ENCODE measurements at regions not wholly inside any gene's neighbourhood (a gene's known extent, or its start where the extent isn't known, plus 50 kb on each side); places are given as distances from the start of the nearest gene placed in this dataset.

DNA sequence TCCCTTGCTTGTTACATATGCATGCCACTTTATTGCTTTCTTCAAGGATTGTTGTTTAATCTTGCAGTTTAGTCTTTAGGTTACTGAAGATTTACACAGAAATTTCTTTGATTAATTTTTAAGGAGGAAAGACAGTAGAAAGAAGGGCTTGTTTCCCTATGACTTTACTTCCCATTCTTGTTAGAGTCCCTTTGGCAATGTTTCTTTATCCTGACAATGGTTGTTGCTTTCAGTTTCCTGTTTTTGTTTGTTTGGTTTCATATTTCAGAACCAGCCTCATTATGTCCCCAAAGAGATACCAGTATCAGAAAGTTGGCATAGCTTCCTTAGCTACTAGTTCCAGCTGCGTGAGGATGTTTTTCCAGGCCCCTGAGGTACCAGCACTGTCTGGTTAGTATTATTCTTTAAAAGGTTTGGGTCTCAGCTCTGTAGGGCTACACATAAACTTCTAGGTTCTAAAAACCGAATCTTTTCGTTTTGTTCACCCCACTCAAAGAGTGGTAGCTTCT, 61.3 kb upstream of the UNC5C start:
- WGBS, 2 donors: 43 to 70% methylated on average over 3 of the region's 3 CpGs
- no peak for ATAC-seq

DNA sequence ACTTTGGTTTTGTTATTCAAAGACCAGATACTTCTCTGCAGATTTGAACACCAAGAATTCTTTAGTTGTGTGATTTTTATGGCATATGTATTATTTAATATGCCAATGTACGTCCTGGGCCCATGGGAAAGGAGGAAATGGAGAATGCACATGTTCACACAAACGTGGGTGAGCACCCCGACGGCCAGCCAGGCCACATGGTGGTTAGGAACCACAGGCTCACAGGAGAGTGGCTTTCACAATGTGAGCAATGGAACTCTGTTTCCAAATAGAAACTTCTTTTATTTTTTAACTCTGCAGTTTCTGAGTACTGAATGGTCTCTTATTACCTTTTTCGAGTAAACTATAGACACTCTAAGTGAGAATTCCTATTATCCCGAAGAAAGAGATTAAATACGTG, 58.0 kb upstream of the UNC5C start:
- Histone ChIP-seq H3K27me3 (no peaks in the 10 kb centered on the region), H3K4me1 (no peaks in the 10 kb centered on the region), H3K4me3 (no peak overlapping the region), H3K27ac (no peak overlapping the region), H3K9me3 (no peaks in the 10 kb centered on the region), H3K36me3 (replicated peaks in 1 of 2; ENCODE audit: insufficient read depth in 1 of 2, low read depth in 2 of 2) (no peaks in the 10 kb centered on the region)
- ATAC-seq: no peak
- TF ChIP-seq POLR2A (IDR thresholded peaks at IDR 0.05): no peak
- TF ChIP-seq, protein P1, sequence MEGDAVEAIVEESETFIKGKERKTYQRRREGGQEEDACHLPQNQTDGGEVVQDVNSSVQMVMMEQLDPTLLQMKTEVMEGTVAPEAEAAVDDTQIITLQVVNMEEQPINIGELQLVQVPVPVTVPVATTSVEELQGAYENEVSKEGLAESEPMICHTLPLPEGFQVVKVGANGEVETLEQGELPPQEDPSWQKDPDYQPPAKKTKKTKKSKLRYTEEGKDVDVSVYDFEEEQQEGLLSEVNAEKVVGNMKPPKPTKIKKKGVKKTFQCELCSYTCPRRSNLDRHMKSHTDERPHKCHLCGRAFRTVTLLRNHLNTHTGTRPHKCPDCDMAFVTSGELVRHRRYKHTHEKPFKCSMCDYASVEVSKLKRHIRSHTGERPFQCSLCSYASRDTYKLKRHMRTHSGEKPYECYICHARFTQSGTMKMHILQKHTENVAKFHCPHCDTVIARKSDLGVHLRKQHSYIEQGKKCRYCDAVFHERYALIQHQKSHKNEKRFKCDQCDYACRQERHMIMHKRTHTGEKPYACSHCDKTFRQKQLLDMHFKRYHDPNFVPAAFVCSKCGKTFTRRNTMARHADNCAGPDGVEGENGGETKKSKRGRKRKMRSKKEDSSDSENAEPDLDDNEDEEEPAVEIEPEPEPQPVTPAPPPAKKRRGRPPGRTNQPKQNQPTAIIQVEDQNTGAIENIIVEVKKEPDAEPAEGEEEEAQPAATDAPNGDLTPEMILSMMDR (IDR thresholded peaks at IDR 0.05): no peak
- intact Hi-C loops (cut with DNase I): no loop called here
- no peak for DNase-seq
- 51 to 67% methylated on average over 7 of the region's 7 CpGs for WGBS, 2 donors

More for the DNA sequence above, 61.3 kb upstream of the UNC5C start:
- H3K4me1 ChIP-seq: no peaks in the 10 kb centered on the region
- no peaks in the 10 kb centered on the region for H3K36me3 ChIP-seq (replicated peaks in 1 of 2; ENCODE audit: insufficient read depth in 1 of 2, low read depth in 2 of 2)
- no peak for TF ChIP-seq POLR2A (IDR thresholded peaks at IDR 0.05)
- TF ChIP-seq, protein P1 (IDR thresholded peaks at IDR 0.05): no peak
- intact Hi-C loops (cut with DNase I): no loop called here
- no peak overlapping the region for H3K27ac ChIP-seq
- no peak overlapping the region for H3K4me3 ChIP-seq
- no peaks in the 10 kb centered on the region for H3K27me3 ChIP-seq
- DNase-seq: no peak
- no peaks in the 10 kb centered on the region for H3K9me3 ChIP-seq

DNA sequence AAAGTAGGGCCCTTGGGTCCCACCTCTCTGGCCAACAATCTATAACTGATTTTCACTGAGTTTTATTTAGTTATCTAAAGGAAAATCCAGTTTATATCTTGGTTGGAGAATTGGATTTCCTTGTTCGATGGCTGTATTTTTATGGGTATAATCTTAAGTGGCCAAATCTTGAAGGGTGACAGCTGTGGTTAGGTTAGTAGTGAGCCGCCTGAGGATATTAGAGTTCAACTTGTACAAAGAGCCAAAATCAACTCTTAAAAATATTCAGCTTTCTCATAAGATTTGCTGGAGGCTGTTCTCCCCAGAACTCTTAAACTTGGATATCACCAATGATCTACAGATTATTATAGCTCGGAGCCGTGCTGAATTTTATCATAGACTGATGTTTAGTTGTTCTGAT, 54.6 kb upstream of the UNC5C start:
- Histone ChIP-seq H3K36me3 (replicated peaks in 1 of 2; ENCODE audit: insufficient read depth in 1 of 2, low read depth in 2 of 2) (no peaks in the 10 kb centered on the region), H3K9me3 (no peaks in the 10 kb centered on the region), H3K27ac (no peak overlapping the region), H3K27me3 (no peaks in the 10 kb centered on the region), H3K4me3 (no peak overlapping the region), H3K4me1 (no peaks in the 10 kb centered on the region)
- ATAC-seq (no peak), DNase-seq (no peak)
- WGBS, 2 donors: 62 to 76% methylated on average over 4 of the region's 4 CpGs
- intact Hi-C loops (cut with DNase I): no loop called here
- no peak for TF ChIP-seq POLR2A (IDR thresholded peaks at IDR 0.05)
- TF ChIP-seq, protein P1 (IDR thresholded peaks at IDR 0.05): no peak

DNA sequence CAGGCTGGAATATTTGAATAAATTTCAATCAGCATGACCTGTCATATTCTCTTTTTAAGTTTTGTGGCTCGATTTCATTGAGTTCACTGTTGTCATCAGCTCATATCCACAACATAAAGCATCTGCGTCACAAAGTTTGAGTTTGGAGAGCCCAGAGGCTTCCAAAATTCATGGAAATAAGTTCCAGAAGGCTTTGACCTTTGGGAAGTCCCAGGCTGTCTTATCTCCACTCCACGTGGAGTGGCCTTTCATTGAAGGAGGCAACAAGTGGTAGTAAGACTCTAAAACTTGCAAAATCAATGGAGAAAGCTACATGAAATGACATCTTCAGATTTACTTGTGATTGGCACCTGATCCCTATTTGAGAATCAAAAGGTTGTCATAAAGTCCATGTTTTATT, 54.1 kb upstream of the UNC5C start:
- Histone ChIP-seq H3K4me3 (no peak overlapping the region), H3K9me3 (no peaks in the 10 kb centered on the region), H3K27me3 (no peaks in the 10 kb centered on the region), H3K27ac (no peak overlapping the region), H3K36me3 (replicated peaks in 1 of 2; ENCODE audit: insufficient read depth in 1 of 2, low read depth in 2 of 2) (no peaks in the 10 kb centered on the region), H3K4me1 (no peaks in the 10 kb centered on the region)
- DNase-seq: no peak
- ATAC-seq: no peak
- intact Hi-C loops (cut with DNase I): no loop called here
- 54 to 56% methylated on average over 3 of the region's 3 CpGs for WGBS, 2 donors
- TF ChIP-seq, protein P1 (IDR thresholded peaks at IDR 0.05): no peak
- no peak for TF ChIP-seq POLR2A (IDR thresholded peaks at IDR 0.05)

DNA sequence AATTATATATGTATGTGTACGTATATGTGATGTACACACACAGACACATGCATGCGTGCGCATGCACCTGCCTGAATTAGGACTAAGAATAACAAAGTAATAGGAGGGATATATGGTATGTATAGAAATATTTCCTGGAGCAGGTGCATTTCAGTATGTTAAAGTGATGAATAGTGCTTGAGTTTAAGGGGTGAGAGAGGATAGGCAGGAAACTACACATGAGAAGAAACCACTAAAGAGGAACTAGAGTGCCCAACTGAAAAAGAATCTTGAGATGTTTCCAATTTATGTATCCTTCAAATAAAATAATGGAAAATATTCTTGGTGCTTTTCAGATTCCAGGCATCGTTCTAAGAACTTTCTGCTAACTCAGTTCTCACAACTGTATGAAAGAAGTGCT, 52.6 kb upstream of the UNC5C start:
- whole genome bisulfite sequencing, 2 donors: 74 to 76% methylated on average over 4 of the region's 4 CpGs
- DNase-seq: no peak
- no peaks in the 10 kb centered on the region for H3K4me1 ChIP-seq
- no peaks in the 10 kb centered on the region for H3K36me3 ChIP-seq (replicated peaks in 1 of 2; ENCODE audit: insufficient read depth in 1 of 2, low read depth in 2 of 2)
- no peaks in the 10 kb centered on the region for H3K27me3 ChIP-seq
- TF ChIP-seq, protein P1 (IDR thresholded peaks at IDR 0.05): no peak
- TF ChIP-seq POLR2A (IDR thresholded peaks at IDR 0.05): no peak
- ATAC-seq: no peak
- H3K9me3 ChIP-seq: no peaks in the 10 kb centered on the region
- no peak overlapping the region for H3K27ac ChIP-seq
- H3K4me3 ChIP-seq: no peak overlapping the region
- intact Hi-C loops (cut with DNase I): no loop called here
